Midbrain (tissue), 1 donor: ENCODE measurements at regions not wholly inside any gene's neighbourhood (a gene's known extent, or its start where the extent isn't known, plus 50 kb on each side); places are given as distances from the start of the nearest gene placed in this dataset.
A peak's percentile ranks its signal among the peaks of the same experiment; 100 is the strongest.
"Not testable (repeated sequence)": the region's sequence is repeated elsewhere in the genome, so short reads cannot be mapped to it uniquely, and the experiment has no call there.

Experiments used
- DNase-seq: peaks from one replicate; lab custom pipeline; 2025; lab: John Stamatoyannopoulos, UW

- DNase-seq = no peak
Observed at GRCh38 chr6:37078814-37079213, 73.4 kb downstream of the FGD2 start.

- DNase-seq = no peak
Observed at GRCh38 chr6:37081042-37081607, 75.7 kb downstream of the FGD2 start.

GRCh38 chr6:37082390-37083130 lies 77.1 kb downstream of the FGD2 start:
- no peak for DNase-seq

- peak; percentile 43 for DNase-seq
Observed at GRCh38 chr6:37083243-37084138, 78.0 kb downstream of the FGD2 start.

GRCh38 chr6:37084665-37085064 lies 79.2 kb downstream of the FGD2 start:
- not testable (repeated sequence) for DNase-seq

- no peak for DNase-seq
Observed at GRCh38 chr6:37085198-37085597, 79.7 kb downstream of the FGD2 start.

GRCh38 chr6:37088897-37089296 lies 81.1 kb upstream of the PIM1 start:
- DNase-seq = no peak

- DNase-seq = no peak
Observed at GRCh38 chr6:37089783-37090182, 80.2 kb upstream of the PIM1 start.

GRCh38 chr6:37091104-37091503 lies 78.8 kb upstream of the PIM1 start:
- not testable (repeated sequence) for DNase-seq

GRCh38 chr6:37091586-37091985 lies 78.4 kb upstream of the PIM1 start:
- not testable (repeated sequence) for DNase-seq

- no peak for DNase-seq
Observed at GRCh38 chr6:37092923-37093727, 76.8 kb upstream of the PIM1 start.

GRCh38 chr6:37093728-37094069 lies 76.3 kb upstream of the PIM1 start:
- no peak for DNase-seq

- no peak for DNase-seq
Observed at GRCh38 chr6:37095997-37096396, 74.0 kb upstream of the PIM1 start.

- DNase-seq = no peak
Observed at GRCh38 chr6:37097335-37097734, 72.6 kb upstream of the PIM1 start.

- no peak for DNase-seq
Observed at GRCh38 chr6:37099442-37099841, 70.5 kb upstream of the PIM1 start.

GRCh38 chr6:37100745-37101144 lies 69.2 kb upstream of the PIM1 start:
- DNase-seq = no peak

GRCh38 chr6:37101991-37102298 lies 68.0 kb upstream of the PIM1 start:
- DNase-seq = no peak

- DNase-seq = peak; percentile 91
Observed at GRCh38 chr6:37102299-37103168, 67.4 kb upstream of the PIM1 start.

GRCh38 chr6:37103169-37104039 lies 66.5 kb upstream of the PIM1 start:
- DNase-seq = peak; percentile 19

- no peak for DNase-seq
Observed at GRCh38 chr6:37104824-37105147, 65.2 kb upstream of the PIM1 start.
